ENCODE measurements at regions not wholly inside any gene's neighbourhood (a gene's known extent, or its start where the extent isn't known, plus 50 kb on each side); places are given as distances from the start of the nearest gene placed in this dataset.

GRCh38 chr13:75153386-75153785, 328.6 kb downstream of the TBC1D4 start:
- no peak for TF ChIP-seq EZH2 (IDR thresholded peaks at IDR 0.05)
- TF ChIP-seq CTCF (IDR thresholded peaks at IDR 0.05), result no peak

All from neural progenitor cell (in vitro differentiated cells).